ENCODE measurements at regions not wholly inside any gene's neighbourhood (a gene's known extent, or its start where the extent isn't known, plus 50 kb on each side); places are given as distances from the start of the nearest gene placed in this dataset.

DNA sequence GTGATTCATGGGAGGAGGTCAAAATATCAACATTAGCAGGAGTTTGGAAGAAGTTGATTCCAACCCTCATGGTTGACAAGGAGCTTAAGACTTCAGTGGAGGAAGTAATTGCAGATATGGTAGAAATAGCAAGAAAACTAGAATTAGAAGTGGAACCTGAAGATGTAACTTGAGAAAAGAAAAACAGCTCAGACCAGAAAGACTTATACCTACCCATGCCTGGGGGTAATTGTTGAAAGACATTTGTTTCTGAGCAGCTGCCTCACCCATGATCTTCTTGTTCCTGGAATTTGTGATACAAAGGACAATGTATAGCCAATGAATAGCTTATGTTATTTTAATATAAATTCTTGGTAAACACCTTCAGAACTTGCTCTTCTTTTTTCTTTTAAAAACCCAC is 128.6 kb downstream of the LRIG2 start:
- TF ChIP-seq RAD21 (IDR thresholded peaks at IDR 0.05; ENCODE audit: low read depth): no peak
- TF ChIP-seq EP300 (IDR thresholded peaks at IDR 0.05; ENCODE audit: borderline replicate concordance): no peak
- no peak for TF ChIP-seq YY1 (IDR thresholded peaks at IDR 0.05; ENCODE audit: low read depth)

Measured in Ishikawa (cell line).